ENCODE measurements at regions not wholly inside any gene's neighbourhood (a gene's known extent, or its start where the extent isn't known, plus 50 kb on each side); places are given as distances from the start of the nearest gene placed in this dataset.

DNA sequence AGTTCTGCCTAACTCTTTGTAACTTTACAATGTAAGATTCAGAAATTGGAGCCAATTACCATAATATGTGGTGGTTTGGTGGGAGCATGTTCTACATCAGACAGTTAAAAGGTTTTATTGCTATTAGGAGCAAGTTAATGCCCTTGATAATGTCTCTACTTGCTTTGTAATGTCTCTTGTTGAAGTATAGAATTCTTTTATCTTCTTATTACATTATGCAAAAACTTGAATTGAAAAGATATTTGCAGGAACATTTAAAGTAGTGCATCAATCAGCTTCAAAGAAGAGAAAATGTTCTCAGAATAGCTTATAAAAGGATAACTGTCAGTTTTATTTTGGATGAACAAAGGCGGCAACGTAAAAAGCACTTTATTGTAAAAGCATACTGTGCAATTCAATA lies 77.8 kb downstream of the RWDD3 start:
- TF ChIP-seq, protein P1, sequence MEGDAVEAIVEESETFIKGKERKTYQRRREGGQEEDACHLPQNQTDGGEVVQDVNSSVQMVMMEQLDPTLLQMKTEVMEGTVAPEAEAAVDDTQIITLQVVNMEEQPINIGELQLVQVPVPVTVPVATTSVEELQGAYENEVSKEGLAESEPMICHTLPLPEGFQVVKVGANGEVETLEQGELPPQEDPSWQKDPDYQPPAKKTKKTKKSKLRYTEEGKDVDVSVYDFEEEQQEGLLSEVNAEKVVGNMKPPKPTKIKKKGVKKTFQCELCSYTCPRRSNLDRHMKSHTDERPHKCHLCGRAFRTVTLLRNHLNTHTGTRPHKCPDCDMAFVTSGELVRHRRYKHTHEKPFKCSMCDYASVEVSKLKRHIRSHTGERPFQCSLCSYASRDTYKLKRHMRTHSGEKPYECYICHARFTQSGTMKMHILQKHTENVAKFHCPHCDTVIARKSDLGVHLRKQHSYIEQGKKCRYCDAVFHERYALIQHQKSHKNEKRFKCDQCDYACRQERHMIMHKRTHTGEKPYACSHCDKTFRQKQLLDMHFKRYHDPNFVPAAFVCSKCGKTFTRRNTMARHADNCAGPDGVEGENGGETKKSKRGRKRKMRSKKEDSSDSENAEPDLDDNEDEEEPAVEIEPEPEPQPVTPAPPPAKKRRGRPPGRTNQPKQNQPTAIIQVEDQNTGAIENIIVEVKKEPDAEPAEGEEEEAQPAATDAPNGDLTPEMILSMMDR (IDR thresholded peaks at IDR 0.05; ENCODE audit: extremely low read depth, insufficient read depth, missing control alignments), result no peak
- in situ Hi-C loops (cut with MboI; ENCODE audit: low pct_unique_long_range_greater_than_20kb, low sequenced_read_pairs, unreplicated experiment), result no loop called here
- DNase-seq (ENCODE audit: low spot score), result no peak

GRCh38 chr1:95312181-95312580 lies 78.2 kb downstream of the RWDD3 start:
- in situ Hi-C loops (cut with MboI; ENCODE audit: low pct_unique_long_range_greater_than_20kb, low sequenced_read_pairs, unreplicated experiment), result no loop called here
- TF ChIP-seq, protein P1 (IDR thresholded peaks at IDR 0.05; ENCODE audit: extremely low read depth, insufficient read depth, missing control alignments), result no peak
- DNase-seq (ENCODE audit: low spot score), result no peak

DNA sequence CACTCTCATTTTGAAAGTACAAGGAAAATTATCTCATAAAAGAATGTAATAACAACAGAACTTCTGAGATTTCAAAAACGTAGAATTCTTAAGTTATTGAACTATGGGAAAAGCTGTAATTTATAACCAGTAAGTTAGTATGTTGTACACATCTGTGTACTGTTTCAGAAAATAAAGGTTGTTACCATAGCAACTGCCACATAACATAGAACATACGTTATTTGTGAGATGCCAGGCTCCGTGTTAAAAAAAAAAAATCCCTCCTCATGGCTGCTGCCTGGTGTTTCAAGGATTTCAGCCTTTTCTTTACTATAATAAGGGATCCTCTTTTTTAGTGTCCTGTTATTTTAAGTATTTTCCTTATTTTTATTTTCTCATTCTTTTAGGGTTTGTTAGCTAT lies 79.5 kb downstream of the RWDD3 start:
- TF ChIP-seq, protein P1 (IDR thresholded peaks at IDR 0.05; ENCODE audit: extremely low read depth, insufficient read depth, missing control alignments), result no peak
- in situ Hi-C loops (cut with MboI; ENCODE audit: low pct_unique_long_range_greater_than_20kb, low sequenced_read_pairs, unreplicated experiment), result no loop called here
- DNase-seq (ENCODE audit: low spot score), result no peak

GRCh38 chr1:95321531-95321930 lies 87.5 kb downstream of the RWDD3 start:
- in situ Hi-C loops (cut with MboI; ENCODE audit: low pct_unique_long_range_greater_than_20kb, low sequenced_read_pairs, unreplicated experiment), result no loop called here
- TF ChIP-seq, protein P1 (IDR thresholded peaks at IDR 0.05; ENCODE audit: extremely low read depth, insufficient read depth, missing control alignments), result no peak
- no peak for DNase-seq (ENCODE audit: low spot score)

DNA sequence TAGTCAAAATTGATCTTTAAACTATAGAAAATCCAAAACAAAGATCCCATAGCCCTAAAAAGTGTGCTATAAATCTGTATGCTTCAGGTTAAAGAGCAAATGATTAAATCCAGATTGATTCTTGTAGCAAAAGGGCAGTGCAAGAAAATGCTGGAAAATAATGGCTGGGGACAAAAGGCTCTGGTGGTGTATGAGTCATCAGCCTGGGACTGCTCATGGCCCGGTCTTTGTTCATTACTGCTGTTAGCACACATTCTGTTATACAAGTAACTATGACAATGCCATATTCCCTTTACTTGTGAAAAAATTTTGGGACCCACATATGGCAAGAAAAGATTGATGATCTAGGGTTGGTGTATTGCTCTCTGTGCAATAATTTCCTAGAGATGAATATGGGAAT lies 89.1 kb downstream of the RWDD3 start:
- no peak for DNase-seq (ENCODE audit: low spot score)
- TF ChIP-seq, protein P1 (IDR thresholded peaks at IDR 0.05; ENCODE audit: extremely low read depth, insufficient read depth, missing control alignments), result no peak
- in situ Hi-C loops (cut with MboI; ENCODE audit: low pct_unique_long_range_greater_than_20kb, low sequenced_read_pairs, unreplicated experiment), result no loop called here

DNA sequence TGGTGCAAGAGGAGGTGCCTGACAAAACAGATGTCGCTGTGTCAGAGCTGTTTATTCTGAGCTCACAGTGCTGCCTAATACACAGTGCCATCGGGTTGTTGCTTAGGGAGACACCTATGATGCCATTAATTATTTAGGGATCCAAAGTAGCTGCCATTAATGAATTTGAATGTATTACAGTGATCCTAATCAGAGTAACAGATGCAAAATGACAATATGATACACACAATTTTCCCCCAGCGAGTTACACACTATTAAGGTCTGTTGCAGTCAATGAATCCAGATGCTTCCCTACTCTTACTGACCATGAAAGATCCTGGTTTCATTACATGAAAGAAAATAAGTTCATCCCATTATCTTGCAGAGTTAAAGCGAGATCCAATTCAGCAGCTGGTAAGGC lies 91.3 kb downstream of the RWDD3 start:
- in situ Hi-C loops (cut with MboI; ENCODE audit: low pct_unique_long_range_greater_than_20kb, low sequenced_read_pairs, unreplicated experiment), result no loop called here
- DNase-seq (ENCODE audit: low spot score), result no peak
- TF ChIP-seq, protein P1 (IDR thresholded peaks at IDR 0.05; ENCODE audit: extremely low read depth, insufficient read depth, missing control alignments), result no peak

- no peak for DNase-seq (ENCODE audit: low spot score)
- in situ Hi-C loops (cut with MboI; ENCODE audit: low pct_unique_long_range_greater_than_20kb, low sequenced_read_pairs, unreplicated experiment), result no loop called here
Measured at GRCh38 chr1:95326023-95326422, 92.0 kb downstream of the RWDD3 start.

More at GRCh38 chr1:95326023-95326422, 92.0 kb downstream of the RWDD3 start:
- TF ChIP-seq, protein P1 (IDR thresholded peaks at IDR 0.05; ENCODE audit: extremely low read depth, insufficient read depth, missing control alignments), result no peak
